ENCODE measurements at regions not wholly inside any gene's neighbourhood (a gene's known extent, or its start where the extent isn't known, plus 50 kb on each side); places are given as distances from the start of the nearest gene placed in this dataset.
"Not testable (repeated sequence)": the region's sequence is repeated elsewhere in the genome, so short reads cannot be mapped to it uniquely, and the experiment has no call there.

DNA sequence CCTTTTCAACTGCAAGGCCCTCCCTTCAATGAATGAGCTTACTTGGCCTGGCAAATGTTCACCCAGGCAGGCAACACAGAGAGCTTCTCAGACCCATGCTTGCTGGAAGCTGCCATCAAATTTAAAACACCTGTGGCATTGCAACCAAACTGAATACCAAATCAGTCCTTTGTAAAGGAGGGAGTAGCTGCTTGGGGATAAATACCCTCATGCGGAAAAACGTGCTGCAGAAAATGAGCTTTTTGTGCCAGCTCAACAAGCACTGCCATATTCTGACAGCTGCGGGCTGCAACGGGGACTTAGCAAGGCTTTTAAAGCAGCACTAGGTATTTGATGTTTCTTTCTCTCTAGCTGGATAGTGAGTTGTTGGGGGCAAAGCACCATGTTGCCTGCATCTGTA, 119.7 kb downstream of the PLPPR4 start:
- TF ChIP-seq, protein P1, sequence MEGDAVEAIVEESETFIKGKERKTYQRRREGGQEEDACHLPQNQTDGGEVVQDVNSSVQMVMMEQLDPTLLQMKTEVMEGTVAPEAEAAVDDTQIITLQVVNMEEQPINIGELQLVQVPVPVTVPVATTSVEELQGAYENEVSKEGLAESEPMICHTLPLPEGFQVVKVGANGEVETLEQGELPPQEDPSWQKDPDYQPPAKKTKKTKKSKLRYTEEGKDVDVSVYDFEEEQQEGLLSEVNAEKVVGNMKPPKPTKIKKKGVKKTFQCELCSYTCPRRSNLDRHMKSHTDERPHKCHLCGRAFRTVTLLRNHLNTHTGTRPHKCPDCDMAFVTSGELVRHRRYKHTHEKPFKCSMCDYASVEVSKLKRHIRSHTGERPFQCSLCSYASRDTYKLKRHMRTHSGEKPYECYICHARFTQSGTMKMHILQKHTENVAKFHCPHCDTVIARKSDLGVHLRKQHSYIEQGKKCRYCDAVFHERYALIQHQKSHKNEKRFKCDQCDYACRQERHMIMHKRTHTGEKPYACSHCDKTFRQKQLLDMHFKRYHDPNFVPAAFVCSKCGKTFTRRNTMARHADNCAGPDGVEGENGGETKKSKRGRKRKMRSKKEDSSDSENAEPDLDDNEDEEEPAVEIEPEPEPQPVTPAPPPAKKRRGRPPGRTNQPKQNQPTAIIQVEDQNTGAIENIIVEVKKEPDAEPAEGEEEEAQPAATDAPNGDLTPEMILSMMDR (conservative IDR thresholded peaks at IDR 0.05) = no peak
- no peak overlapping the region for H3K27ac ChIP-seq

DNA sequence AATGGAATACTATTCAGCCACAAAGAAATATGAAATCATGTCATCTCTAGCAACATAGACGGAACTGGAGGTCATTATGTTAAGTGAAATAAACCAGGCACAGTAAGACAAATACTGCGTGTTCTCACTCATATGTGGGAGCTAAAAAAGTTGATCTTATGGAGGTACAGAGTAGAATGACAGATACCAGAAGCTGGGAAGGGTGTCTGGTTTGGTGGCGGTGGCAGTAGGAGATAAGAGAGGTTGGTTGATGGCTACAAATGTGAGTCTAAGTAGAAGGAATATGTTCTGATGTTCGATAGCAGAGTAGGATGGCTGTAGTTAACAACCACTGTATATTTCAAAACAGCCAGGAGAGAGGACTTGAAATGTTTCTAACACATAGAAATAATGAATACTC, 121.6 kb downstream of the PLPPR4 start:
- TF ChIP-seq, protein P1 (conservative IDR thresholded peaks at IDR 0.05) = no peak
- H3K27ac ChIP-seq = no peak overlapping the region

DNA sequence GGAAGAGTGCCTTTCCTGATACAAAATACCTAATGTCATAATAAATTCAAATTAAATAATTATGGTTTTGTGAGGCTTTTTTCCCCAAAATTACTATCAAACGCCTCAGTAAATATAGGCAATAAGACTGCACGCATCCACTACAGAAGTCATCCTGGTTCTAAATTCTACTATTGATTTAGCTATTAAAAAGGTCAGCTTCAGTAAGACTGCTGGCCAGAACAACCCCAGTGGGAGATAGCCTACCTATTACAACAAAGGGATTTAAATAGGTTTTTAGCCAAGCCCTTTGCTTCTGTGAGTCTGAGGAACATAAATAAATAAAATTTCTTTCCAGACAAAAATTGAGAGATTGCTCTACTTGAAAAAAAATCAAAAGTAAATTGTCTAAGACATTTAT, 132.1 kb downstream of the PLPPR4 start:
- H3K27ac ChIP-seq = no peak overlapping the region
- TF ChIP-seq, protein P1 (conservative IDR thresholded peaks at IDR 0.05) = no peak

DNA sequence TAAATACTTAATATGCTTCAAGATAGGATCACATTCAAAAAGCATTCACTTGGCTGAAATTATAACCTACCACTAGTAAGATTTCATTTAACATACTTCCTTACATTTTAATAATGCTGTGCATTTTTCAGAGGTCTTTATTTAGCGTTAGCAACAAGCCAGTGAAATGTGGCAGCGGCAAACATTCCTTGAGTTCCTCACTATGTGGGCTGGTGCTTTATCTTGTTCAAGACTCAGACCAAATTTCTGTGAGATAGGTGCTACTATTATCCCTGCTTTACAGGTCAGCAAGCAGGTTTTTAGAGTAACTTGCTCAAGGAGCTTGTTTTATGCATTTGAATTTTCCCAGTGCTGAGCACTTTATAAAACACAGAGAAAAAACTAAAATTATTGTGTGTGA, 132.7 kb downstream of the PLPPR4 start:
- no peak overlapping the region for H3K27ac ChIP-seq
- TF ChIP-seq, protein P1 (conservative IDR thresholded peaks at IDR 0.05) = no peak

DNA sequence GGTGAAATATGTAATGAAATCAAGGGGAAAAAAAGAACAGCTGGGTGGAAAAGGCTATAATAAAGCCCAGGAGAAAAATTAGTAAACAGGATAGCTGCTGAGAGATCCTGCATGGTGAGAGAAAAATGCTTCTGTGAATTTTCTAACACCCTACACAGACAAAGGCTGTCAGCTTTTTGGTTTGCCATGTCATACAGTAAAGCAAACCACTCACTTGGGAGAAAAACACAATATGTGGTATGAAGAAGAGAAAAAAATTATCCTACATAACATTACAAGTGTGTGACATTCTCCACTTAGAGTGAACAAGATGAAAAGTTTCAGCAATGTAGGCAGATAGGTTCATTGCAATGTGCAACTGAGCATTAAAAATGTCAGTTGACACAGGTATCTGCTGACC, 133.6 kb downstream of the PLPPR4 start:
- TF ChIP-seq, protein P1 (conservative IDR thresholded peaks at IDR 0.05) = no peak
- H3K27ac ChIP-seq = no peak overlapping the region

DNA sequence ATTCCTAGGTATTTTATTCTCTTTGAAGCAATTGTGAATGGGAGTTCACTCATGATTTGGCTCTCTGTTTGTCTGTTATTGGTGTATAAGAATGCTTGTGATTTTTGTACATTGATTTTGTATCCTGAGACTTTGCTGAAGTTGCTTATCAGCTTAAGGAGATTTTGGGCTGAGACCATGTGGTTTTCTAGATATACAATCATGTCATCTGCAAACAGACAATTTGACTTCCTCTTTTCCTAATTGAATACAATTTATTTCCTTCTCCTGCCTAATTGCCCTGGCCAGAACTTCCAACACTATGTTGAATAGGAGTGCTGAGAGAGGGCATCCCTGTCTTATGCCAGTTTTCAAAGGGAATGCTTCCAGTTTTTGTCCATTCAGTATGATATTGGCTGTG, 137.3 kb downstream of the PLPPR4 start:
- H3K27ac ChIP-seq = not testable (repeated sequence)

DNA sequence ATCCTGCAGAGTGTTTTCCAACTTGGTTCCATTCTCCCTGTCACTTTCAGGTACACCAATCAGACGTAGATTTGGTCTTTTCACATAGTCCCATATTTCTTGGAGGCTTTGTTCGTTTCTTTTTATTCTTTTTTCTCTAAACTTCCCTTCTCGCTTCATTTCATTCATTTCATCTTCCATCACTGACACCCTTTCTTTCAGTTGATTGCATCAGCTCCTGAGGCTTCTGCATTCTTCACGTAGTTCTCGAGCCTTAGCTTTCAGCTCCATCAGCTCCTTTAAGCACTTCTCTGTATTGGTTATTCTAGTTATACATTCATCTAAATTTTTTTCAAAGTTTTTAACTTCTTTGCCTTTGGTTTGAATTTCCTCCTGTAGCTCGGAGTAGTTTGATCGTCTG, 140.1 kb downstream of the PLPPR4 start:
- H3K27ac ChIP-seq = not testable (repeated sequence)

DNA sequence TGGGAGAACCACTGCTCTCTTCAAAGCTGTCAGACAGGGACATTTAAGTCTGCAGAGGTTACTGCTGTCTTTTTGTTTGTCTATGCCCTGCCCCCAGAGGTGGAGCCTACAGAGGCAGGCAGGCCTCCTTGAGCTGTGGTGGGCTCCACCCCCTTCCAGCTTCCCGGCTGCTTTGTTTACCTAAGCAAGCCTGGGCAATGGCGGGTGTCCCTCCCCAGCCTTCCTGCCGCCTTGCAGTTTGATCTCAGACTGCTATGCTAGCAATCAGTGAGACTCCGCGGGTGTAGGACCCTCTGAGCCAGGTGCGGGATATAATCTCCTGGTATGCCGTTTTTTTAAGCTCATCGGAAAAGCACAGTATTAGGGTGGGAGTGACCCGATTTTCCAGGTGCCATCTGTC, 141.0 kb downstream of the PLPPR4 start:
- not testable (repeated sequence) for H3K27ac ChIP-seq

DNA sequence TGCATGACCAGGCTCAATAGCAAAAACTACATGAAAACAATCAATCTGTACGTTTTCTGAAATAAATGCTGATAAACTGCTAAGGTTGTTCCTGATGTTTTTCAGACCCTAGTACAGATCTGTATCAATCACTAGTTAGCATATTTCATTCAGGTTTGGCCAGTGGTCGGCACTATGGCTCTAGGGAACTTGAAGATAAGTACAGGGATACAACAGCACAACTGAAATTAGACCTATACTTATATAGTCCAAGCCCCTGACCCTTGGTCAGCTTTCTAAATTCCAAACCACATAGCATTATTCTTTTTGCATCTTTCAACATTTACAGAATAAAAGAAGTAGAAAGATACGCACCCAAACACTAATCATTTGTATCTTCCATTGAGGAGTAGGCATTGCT, 142.7 kb downstream of the PLPPR4 start:
- H3K27ac ChIP-seq = no peak overlapping the region
- TF ChIP-seq, protein P1 (conservative IDR thresholded peaks at IDR 0.05) = no peak
